ENCODE measurements at regions not wholly inside any gene's neighbourhood (a gene's known extent, or its start where the extent isn't known, plus 50 kb on each side); places are given as distances from the start of the nearest gene placed in this dataset.

- no peak for DNase-seq
These were observed 283.5 kb upstream of the RGS6 start for GRCh38 chr14:71648725-71649124.

- no peak for DNase-seq
These were observed 282.0 kb upstream of the RGS6 start for GRCh38 chr14:71650187-71650755.

GRCh38 chr14:71651228-71651627 lies 281.0 kb upstream of the RGS6 start:
- no peak for DNase-seq

- DNase-seq: no peak
These were observed 279.9 kb upstream of the RGS6 start for GRCh38 chr14:71652368-71652767.

- DNase-seq: no peak
These were observed 277.4 kb upstream of the RGS6 start for GRCh38 chr14:71654810-71655209.

- no peak for DNase-seq
These were observed 273.9 kb upstream of the RGS6 start for GRCh38 chr14:71658261-71658860.

GRCh38 chr14:71659159-71659558 lies 273.1 kb upstream of the RGS6 start:
- DNase-seq: no peak

GRCh38 chr14:71661441-71661840 lies 270.8 kb upstream of the RGS6 start:
- no peak for DNase-seq

GRCh38 chr14:71662291-71662790 lies 269.9 kb upstream of the RGS6 start:
- DNase-seq: no peak

GRCh38 chr14:71665157-71665556 lies 267.1 kb upstream of the RGS6 start:
- no peak for DNase-seq

GRCh38 chr14:71665781-71666180 lies 266.4 kb upstream of the RGS6 start:
- DNase-seq: no peak

GRCh38 chr14:71666571-71667145 lies 265.6 kb upstream of the RGS6 start:
- no peak for DNase-seq

GRCh38 chr14:71668186-71668912 lies 263.9 kb upstream of the RGS6 start:
- no peak for DNase-seq

GRCh38 chr14:71672596-71672995 lies 259.6 kb upstream of the RGS6 start:
- DNase-seq: no peak

- no peak for DNase-seq
These were observed 256.9 kb upstream of the RGS6 start for GRCh38 chr14:71675126-71675899.

GRCh38 chr14:71675900-71676287 lies 256.3 kb upstream of the RGS6 start:
- no peak for DNase-seq

- no peak for DNase-seq
These were observed 251.4 kb upstream of the RGS6 start for GRCh38 chr14:71680736-71681387.

- DNase-seq: no peak
These were observed 249.9 kb upstream of the RGS6 start for GRCh38 chr14:71682337-71682736.

- no peak for DNase-seq
These were observed 247.9 kb upstream of the RGS6 start for GRCh38 chr14:71684323-71684722.

- no peak for DNase-seq
These were observed 245.6 kb upstream of the RGS6 start for GRCh38 chr14:71686677-71687076.

- no peak for DNase-seq
These were observed 244.9 kb upstream of the RGS6 start for GRCh38 chr14:71687166-71687831.

GRCh38 chr14:71688576-71688975 lies 243.7 kb upstream of the RGS6 start:
- no peak for DNase-seq
